NB4 (cell line): ENCODE measurements at regions not wholly inside any gene's neighbourhood (a gene's known extent, or its start where the extent isn't known, plus 50 kb on each side); places are given as distances from the start of the nearest gene placed in this dataset.

ENCODE experiments used
- DNase-seq: peaks from one replicate; pipeline ENCODE4 v3.0.0; 2010; ENCODE audit warnings: low read depth
- H3K4me3 ChIP-seq: one replicate; pipeline ENCODE4 v1.5.1; 2011; ENCODE audit warnings: mild to moderate bottlenecking, low read depth, low read length, moderate library complexity
- MYC ChIP-seq: IDR thresholded peaks from 2 replicates; pipeline ENCODE4 v1.6.1; 2011; ENCODE audit warnings: low read depth, low read length
- POLR2A ChIP-seq: IDR thresholded peaks from 2 replicates; pipeline ENCODE4 v1.6.1; 2011; ENCODE audit warnings: mild to moderate bottlenecking; ENCODE audit not compliant: insufficient read length; ENCODE audit errors: extremely low read depth
- TF ChIP-seq, protein P1 (sequence below): IDR thresholded peaks from one replicate; pipeline ENCODE4 v1.5.1; 2012; ENCODE audit warnings: low read depth, low read length
- TF ChIP-seq, protein P2 (sequence below): IDR thresholded peaks from 2 replicates; pipeline ENCODE4 v1.6.1; 2011; ENCODE audit warnings: low read depth, low read length

DNA sequence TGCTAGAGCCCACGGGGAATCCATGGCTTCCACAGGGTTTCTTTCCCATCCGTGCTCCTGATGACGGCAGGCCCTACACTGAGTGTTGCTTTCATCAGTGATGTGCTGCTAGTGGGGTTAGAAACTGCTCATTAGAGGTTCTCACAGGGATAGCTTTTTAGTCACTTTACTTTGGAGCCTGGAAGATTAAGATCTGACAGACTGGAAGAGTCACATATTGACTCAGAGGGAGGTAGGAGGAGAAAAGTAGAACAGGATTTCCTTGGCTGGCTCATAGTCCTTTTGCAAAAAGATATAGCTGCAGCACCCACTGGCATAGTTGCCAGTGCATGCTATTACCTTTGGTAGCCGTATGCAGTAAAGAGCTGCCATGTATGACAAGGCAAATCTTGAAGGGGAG is 890.3 kb downstream of the C6orf118 start:
- no peak for TF ChIP-seq MYC
- TF ChIP-seq, protein P1, sequence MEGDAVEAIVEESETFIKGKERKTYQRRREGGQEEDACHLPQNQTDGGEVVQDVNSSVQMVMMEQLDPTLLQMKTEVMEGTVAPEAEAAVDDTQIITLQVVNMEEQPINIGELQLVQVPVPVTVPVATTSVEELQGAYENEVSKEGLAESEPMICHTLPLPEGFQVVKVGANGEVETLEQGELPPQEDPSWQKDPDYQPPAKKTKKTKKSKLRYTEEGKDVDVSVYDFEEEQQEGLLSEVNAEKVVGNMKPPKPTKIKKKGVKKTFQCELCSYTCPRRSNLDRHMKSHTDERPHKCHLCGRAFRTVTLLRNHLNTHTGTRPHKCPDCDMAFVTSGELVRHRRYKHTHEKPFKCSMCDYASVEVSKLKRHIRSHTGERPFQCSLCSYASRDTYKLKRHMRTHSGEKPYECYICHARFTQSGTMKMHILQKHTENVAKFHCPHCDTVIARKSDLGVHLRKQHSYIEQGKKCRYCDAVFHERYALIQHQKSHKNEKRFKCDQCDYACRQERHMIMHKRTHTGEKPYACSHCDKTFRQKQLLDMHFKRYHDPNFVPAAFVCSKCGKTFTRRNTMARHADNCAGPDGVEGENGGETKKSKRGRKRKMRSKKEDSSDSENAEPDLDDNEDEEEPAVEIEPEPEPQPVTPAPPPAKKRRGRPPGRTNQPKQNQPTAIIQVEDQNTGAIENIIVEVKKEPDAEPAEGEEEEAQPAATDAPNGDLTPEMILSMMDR = no peak
- no peak for TF ChIP-seq POLR2A
- TF ChIP-seq, protein P2, sequence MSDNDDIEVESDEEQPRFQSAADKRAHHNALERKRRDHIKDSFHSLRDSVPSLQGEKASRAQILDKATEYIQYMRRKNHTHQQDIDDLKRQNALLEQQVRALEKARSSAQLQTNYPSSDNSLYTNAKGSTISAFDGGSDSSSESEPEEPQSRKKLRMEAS = no peak
- no peak for DNase-seq
- no peak overlapping the region for H3K4me3 ChIP-seq

DNA sequence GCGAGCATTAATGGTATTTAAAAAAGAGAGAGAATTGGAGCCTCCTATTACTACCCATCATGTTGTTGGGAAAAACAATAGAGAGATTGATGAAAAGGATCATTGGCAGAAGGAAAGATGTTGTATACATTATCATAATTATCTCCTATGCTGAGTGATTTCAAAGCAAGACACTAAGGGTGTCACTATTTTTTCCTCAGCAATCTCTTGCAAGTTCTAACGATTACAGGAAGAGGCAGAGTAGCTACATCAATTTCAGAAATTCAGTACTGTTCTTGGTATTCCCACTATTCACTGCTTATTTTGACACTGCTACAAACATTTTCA is 891.2 kb downstream of the C6orf118 start:
- TF ChIP-seq, protein P1 = no peak
- TF ChIP-seq, protein P2 = no peak
- no peak for TF ChIP-seq MYC
- H3K4me3 ChIP-seq = no peak overlapping the region
- DNase-seq = no peak

DNA sequence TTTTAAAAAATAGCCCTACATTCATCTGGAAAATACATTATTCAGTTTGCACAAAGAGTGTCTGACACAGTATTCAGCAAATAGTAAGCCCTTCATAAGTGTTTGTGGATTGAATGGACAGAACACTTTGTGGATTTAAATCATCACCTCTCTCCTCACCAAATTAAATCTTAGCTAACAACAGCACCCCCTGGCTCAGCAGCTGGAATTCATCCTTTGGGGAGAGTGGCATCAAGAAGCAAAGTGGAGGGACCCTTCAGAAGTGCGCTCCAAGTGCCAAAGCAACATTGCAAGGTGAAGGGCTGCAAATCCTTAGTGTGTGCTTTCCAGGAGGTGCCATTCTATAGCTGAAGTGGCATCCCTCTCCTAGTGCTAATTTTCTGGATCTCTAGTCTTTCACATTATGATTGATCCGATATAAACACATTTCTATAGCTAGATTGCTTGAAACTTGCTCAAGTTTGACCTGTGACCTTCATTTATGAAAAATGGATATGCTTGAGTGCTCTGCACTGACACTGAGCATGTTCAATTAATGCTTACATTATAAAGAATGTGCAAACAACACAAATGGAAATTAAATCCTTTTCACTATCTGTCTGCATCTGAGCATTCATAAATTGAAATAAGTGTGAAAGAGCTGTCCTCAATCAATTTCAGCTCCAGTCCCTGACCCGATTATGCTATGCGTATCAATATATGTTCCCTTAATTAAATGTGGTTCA is 891.7 kb downstream of the C6orf118 start:
- TF ChIP-seq MYC = no peak
- TF ChIP-seq, protein P1 = no peak
- TF ChIP-seq POLR2A = no peak
- TF ChIP-seq, protein P2 = no peak
- DNase-seq = no peak
- no peak overlapping the region for H3K4me3 ChIP-seq

DNA sequence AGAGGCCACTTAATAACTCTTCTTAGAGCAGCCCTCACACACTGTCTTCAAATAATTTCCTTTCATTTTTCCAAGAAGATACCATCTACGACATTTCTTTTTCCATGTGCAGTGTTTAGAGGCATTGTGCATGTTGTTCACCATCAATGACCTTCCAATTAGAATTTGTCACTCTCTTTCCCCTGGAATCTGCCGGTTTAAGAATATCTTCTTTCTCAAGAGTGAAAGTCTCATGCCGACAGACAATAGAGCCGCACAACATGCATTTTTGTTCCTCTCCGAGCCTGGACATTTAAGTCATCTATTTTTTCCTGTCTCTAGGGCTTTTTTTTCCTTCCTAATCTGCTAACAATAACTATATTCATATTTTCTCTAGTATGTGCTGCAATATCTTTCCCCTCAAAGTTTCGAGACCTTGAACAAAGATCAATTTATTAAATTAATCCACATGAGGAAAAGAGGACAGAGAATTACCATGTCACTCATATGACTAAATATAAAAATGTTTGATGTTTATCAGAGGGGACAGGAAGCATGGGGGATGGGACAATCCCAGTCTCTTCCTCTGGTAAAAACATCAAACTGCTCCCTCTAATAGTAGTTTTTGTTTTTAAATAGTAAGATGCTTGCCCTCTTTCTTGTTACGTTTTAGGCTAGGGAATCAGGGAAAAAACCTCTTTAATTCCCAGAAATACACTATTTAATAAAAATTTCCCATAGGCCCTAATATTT is 893.4 kb downstream of the C6orf118 start:
- H3K4me3 ChIP-seq = no peak overlapping the region
- no peak for DNase-seq
- TF ChIP-seq, protein P2 = no peak
- TF ChIP-seq, protein P1 = no peak
- TF ChIP-seq MYC (no peak), POLR2A (no peak)

DNA sequence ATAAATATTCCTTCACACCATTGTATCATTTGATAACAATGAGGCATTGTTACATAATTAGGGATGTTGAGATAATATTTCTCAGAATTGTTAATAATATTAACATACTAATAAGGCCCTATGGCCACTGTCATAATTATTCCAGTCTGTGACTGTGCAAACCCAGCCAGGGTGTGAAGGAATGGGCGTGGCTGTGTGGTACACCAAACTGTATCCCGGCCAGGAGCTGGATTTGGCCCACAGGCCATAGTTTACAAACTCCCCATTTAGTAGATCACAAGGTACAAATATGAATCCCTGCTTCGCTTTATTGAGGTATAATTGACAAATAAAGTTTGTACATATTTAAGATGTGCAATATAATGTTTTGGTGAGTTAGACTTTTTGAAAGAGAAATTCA is 894.7 kb downstream of the C6orf118 start:
- DNase-seq = no peak
- TF ChIP-seq, protein P2 = no peak
- TF ChIP-seq, protein P1 = no peak
- no peak for TF ChIP-seq MYC
- TF ChIP-seq POLR2A = no peak
- no peak overlapping the region for H3K4me3 ChIP-seq
